DMS153 treated with DMSO at 0.1 percent for 48 hours (cell line): ENCODE measurements at regions not wholly inside any gene's neighbourhood (a gene's known extent, or its start where the extent isn't known, plus 50 kb on each side); places are given as distances from the start of the nearest gene placed in this dataset.

Experiments
- DNase-seq: peaks from one replicate; lab custom pipeline; 2025; ENCODE audit not compliant: unreplicated experiment; lab: John Stamatoyannopoulos, UW

DNA sequence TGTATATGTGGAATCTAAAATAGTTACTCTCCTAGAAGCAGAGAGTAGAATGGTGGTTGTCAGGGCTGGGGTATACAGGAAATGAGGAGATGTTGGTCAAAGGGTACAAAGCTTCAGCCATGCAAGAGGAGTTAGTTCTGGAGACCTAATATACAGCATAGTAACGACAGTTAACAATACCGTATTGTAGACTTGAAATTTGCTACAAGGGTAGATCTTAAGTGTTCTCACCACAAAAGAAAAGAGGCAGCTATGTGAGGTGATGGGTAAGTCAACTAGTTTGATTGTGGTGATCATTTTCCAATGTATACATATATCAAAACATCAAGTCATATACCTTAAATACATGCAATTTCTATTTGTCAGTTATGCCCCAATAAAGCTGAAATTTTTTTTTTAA lies 98.2 kb upstream of the CYP1B1 start:
- DNase-seq: no peak

DNA sequence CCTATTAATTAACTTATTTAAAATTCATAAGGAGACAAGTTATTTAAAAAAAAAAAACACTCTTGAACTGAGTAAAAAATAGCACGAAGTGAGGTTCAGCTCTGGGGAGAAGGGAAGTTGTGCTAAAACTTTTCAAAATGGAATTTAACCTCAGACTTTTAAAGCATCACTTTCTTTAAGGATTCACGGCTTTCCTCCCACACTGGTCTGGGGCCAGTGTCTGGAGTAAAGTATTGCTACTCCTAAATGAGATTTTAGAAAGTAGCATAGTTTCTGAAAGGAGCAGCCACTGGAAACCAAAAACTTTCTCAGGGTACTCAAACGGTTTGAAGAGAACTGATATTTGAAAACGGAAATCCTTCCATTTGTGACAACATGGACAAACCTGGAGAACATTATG lies 97.7 kb upstream of the CYP1B1 start:
- DNase-seq: no peak

DNA sequence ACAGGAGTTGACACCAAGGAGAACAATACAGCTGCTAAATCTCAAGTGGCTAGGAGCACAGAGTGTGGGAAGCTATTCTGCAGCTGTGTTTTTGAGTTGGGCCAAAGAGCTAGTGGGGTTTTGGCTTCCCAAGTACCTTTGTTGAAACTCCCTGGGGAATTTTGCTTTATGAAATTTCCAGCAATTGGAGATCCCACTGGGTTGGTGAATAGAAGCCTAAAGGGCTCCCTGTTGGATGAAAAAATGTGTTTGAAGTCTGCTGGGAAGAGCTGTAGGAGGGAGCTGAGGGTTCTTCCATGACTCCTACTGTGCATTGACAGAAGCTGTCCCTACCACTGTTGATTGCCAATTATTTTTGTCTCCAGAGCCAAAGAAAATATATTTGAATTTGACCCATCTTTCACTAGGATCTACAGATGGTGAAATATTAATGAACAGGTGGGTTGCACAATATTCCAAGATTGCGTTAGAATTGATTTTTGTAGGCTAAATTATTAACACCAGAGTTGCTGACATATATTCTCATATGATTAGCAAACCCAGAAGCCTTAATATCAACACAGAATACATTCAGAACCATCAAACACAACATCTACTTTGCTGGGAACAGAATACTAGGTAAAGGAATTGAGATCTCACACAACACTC lies 95.4 kb upstream of the CYP1B1 start:
- no peak for DNase-seq

DNA sequence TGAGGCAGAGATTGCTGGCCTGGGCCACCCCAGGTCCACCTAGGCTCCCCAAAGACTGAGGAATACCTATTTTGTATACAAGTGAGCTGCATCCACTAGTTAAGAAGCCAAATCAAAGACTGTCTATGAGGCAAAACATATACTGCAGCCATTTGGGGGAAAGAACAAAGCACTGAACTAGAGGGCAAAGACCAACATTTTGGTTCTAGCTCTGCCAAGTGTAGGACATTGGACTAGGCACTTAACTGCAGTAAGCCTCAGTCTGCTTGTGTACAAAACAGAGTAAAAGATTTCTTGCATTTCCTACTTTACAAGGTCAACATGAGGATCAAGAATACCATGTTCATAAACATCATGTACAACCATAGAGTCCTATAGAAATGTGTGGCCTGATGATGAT lies 94.8 kb upstream of the CYP1B1 start:
- DNase-seq: no peak

DNA sequence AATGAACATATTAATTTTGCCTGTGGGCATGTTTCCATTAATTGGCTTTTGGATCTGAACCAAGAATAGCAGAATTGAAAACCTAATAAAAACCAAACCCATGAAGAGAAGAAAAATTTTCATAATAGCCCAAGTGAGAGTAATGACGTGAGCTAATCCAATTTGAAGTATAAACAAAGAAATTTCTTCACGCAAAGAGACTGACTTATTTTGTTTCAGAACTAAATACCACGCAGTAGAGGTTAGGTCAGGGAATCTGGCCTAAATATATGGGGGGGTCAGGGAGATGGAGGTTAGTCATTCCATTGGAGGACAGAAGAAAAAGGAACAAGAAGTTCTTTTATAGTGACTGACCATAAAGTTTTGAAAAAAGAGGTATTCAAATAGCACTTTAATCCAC lies 94.1 kb upstream of the CYP1B1 start:
- no peak for DNase-seq

DNA sequence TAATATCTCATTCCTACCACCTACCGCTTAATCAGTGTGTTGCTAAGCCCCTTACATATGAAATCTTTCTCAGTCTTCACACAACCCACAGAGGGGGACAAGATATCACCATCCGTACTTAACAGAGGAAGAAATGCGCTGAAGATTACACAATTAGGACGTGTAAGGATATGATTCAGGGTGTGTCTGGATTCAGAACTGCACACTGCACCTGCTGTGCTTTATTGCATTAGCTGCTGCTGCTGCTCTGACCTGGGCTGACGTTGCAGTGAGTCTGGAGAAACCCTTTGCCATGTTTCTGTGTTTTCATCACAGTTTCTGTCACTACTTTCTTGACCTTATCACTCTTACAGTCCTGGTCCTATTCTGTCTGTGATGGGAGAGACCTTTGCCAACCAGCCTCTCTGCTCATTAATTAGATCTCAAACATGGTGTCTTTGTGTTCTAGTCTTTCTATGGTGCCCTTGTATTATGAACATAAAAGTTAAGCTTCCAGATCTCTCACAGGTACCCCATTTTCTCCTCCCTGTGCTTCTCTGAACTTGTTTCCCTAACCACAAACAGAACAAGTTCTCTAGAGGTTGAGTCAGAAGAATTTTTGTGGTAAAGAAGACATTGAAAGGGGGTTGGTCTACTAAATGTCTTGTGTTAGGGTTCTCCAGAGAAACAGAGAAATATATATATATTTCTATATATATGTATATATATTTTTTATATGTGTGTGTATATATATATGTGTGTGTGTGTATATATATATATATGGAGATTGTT lies 92.9 kb upstream of the CYP1B1 start:
- no peak for DNase-seq

DNA sequence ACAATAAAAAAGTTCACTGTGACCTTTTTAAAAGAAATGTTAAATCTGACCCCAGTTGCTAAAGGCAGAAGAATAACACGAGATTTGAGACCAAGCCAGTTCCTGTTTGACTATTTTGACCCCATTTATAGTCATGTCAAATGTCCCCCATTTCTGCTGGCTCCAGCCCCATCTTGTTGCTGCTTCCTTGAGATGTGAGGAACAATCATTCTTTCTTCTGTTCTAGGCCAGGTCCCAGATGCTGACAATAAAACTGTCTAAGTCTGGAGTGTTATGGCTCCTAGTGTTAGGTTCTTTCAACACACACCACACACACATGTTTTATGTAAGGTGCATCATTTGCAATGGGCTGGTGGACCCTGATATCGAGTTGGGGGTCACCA lies 92.0 kb upstream of the CYP1B1 start:
- DNase-seq: no peak

DNA sequence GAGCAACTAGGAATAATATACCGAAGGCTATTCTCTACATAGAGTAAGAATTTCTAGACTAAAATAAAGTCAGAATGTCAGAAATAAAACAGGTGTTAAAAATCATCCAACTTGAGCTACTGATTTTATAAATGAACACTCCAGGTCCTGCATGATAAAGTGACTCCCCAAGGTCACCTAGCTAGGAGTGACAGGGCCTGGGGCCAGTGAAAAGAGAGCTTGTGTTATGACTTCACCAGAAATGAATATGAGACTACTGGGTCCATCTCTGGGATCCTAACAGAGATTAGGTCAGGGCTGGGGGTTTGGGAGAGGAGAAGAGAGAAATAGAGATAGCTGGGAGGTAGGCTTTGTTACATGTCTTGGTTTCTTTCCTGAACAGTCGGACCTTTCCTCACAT lies 89.7 kb upstream of the CYP1B1 start:
- DNase-seq: no peak

DNA sequence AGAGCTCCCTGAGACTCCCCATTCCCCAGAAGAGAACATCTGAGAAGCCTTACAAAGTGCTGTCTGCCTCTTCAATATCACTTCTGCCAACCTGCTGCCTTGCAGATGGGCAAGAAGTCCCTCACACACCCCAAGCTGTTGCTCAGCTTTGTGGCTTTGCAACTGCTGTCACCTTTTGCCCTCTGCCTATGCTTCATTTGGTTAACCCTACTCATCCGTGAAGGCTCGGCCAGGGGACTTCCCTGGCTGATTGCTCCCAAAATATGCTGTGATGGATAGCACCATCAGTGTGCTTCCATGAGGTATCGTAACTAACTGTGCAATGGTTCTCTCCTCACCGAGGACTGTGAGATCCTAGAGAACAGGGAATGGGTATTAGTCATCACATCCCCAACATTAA lies 88.9 kb upstream of the CYP1B1 start:
- DNase-seq: no peak

DNA sequence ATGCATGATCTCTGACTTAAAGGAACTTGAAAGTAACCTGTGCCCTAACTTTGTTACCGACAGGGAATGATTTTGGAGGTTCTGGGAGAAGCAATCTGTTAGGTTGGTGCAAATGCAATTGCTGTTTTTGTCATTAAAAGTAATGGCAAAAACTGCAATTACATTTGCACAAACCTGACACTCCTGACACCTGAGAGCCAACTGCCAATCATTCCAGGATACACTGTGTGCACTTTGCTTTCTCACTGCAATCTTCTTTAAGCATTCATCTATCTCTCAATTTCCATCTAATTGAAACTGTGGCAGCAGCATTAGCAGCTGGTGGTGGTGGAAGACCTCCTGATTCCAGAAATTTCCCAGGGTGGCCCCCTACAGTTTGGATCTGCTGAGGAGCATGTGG lies 87.6 kb upstream of the CYP1B1 start:
- DNase-seq: no peak

DNA sequence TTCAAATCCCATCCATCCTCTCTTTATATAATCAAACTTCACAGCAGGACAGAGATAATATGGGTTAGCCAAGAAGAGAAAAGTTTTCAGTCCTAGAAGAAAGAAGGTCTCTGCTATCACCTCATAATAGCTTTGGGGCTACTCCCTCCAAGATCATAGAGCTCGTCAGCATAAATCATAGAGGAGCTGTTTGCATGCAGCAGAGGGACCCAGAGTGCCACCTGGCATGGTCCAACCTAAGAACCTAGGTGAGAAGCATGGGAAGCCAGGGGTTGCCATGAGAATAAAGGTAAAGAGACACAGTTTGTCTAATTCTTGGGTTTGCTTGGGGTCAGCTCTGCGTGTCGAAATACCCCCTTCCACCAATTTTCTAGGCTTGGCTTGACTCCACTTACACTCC lies 87.1 kb upstream of the CYP1B1 start:
- DNase-seq: no peak

DNA sequence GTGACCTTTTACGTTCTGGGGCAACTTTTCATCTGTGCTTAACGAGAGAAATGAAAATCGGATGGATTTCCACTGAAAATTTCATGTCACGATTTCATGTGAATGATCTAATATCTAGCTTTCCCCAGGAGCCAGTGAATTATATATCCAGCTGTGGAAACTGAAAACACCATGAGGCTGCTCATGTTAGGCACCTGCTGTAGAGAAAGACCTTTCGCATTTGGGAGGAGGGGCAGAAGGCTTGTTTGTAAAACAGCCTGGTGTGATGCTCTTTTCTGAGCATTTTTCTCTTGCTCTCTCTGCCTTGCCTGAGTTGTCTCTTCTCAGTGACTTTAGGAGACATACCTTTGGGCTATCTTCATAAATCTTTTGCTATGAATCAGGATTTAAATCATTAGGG lies 84.6 kb upstream of the CYP1B1 start:
- no peak for DNase-seq

DNA sequence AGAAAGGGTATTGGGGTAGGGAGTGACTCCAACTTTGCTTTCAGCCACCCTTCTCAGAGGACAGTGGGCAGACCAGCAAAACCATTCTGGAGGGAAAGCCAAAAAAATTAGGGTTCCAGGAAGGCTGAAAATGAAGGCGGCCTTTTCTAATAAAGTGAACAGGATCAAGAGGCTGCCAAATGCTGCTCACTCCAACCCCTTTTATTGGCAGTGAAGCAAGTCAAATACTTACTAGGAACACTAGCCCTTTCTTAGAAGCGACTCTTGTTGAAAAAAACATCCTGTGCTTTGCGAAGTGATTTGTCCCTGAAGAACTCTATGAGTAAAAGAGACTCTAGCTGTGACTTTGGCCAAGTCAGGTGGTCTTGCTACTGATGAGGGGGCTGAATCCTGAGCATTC lies 83.6 kb upstream of the CYP1B1 start:
- no peak for DNase-seq

DNA sequence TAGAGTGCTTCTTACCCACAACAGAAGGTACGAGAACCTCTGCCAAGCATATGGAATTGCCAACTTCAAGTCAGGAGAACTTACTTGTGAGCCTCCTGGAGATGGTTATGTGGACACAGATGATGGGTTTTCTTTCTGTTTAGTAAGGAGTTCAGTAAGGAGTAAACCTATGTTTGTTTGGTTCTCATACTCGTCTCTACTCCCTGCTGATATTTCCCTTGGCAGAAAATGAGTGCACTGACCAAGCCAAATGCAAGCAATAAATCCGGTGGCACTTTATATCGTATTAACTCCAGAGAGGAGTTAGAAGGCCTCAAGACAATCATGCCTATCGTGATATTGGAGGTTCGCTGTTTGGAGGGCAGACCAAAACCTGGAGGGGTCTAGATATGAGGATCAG lies 83.2 kb upstream of the CYP1B1 start:
- no peak for DNase-seq

DNA sequence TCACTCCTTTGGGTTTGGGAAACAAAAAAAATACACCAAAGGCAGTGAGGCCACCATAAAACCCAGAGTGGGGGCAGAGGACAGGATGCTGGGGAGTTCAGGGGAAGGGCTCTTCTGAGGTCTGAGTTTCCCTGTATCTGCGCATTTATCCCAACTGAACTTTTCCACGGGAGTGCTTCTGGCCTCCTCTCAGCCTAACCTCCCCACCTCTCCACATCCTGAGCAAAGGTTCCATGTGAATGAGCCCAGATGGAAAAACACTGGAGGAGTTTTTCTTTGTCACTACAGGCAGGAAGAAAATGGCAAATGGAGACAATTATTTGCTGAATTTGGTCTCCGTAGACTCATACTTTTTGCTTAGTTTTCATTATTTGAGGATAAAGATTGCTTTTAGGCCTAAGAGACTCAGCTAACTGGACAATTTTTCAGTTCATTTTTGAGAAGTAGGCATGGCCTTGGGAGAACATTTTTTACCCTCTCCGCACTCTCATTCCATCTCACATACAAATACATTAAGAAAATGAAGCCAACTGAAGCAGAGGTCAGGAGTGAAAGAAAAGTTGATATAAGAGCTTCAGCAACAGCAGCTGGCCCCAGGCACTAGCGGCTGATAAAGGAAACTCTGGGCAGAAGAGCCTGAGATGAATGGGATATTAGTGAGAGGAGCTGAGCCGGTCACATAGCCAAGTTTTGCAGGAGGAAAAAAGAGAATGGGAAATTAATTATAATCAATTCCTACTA lies 82.6 kb upstream of the CYP1B1 start:
- no peak for DNase-seq

DNA sequence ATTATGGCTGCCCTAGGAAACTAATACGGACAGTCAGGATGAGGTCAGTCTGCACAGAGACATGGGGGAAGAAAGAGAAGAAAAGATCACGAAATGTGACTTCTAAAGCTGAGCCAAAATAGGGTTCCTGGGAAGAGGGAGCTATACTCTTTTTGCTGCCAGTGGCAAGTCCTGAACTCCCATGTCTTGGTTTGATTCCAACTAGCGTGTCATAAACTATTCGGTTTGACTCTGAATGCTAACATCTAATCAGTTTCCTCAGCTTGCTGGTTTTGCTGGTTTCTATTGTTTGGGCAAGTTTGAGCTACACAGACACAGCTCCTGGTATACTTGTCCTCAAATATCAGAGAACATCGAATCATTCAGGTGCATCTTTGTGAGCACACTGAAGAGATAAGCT lies 80.5 kb upstream of the CYP1B1 start:
- DNase-seq: no peak

DNA sequence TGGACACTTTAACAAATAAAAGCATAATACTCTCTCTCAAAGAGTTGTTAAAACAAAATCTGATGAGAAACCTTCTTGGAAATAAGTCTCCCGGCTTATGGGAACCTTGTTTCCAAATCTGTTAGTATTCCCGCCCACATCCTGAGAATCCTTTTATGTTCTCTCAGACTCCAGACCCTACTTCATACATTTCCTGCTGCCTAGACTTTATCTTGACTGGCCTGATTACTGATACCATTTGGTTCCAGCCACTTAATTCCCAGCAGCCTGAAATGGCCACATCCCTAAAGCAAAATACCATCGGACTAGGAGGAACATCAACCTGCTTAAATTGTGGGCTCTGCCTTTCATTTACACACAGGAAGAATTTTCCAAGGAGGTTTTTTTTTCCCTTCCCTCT lies 79.1 kb upstream of the CYP1B1 start:
- DNase-seq: no peak

DNA sequence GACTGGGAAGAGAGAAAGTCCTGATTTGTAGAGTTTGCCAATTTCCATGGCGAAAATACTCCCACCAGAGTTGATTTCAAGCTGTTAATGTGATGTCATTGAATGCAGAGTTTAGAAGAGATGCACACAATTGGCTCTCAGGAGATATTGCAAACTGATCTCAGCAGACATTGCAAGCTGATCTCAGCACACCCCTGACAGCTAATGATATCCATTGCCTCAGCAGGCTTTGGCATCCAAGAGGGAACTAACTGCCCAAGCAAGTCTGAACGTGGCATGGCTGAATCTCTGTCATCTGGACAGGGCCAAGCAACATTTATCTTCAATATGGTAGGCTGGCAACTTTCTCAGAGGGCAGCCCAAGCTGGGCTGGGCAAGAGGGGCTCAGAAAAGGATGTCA lies 78.4 kb upstream of the CYP1B1 start:
- DNase-seq: no peak

DNA sequence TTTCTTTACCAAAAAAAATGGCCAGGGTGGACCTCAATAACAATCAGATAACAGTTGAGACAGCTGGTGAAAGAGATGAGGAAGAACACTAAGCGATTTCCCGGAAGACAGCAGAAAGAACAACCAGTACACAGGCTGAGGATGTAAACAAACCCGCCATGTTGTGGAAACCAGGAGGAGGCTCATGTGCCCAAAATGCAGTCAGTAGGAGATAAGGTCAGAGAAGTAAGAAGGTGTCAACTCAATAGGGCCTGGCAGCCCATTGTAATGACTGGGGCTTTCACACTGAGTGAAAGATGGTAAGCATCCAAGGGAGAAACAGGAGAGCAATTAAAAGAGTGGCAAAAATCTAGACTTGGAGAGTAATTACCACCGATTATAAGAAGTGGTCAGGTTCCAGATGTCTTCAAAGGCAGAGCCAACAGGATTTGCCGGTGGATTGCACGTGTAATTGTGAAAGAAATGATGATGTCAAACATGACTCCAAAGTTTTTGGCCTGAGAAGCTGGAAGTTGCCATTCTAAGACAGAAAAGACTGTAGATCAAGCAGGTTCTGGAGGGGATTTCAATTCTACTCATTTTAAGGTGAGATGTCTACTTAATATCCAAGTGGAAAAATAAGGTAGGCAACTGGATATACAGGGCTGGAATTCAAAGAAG lies 77.7 kb upstream of the CYP1B1 start:
- DNase-seq: no peak

DNA sequence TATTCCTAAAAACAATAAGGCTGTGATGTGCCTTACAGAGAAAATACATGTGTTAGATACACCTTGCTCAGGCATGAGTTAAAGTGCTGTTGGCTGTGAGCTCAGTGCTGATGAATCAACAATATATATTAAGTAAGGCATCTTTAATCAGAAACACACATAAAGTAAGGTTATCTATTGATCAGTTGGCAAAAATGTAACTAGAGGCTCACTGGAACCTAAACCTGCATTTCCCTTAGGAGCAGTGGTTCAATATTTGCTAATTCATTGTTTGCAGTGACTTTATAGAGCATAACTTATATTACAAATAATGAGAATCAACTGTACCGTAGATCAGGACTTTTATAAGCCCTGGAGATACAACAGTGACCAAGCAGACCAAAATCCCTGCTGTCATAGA lies 77.0 kb upstream of the CYP1B1 start:
- DNase-seq: no peak

DNA sequence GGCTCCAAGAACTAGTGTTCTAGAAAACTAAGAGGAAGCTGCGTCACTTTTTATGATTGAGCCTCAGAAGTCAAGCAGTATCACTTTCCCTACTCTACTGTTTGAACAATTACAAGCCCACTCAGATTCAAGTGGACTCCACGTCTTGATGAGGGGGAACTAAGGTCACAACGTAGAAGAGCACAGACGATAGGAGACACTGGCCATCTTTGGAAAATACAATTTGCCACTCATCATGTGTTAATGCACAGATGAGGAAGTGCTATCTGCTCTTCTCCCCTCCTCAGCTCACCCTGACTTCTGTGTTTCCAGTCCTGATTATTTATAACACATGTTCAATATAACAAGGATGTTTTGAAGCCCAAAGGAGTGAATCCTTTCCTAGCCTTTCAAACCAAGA lies 76.1 kb upstream of the CYP1B1 start:
- no peak for DNase-seq

DNA sequence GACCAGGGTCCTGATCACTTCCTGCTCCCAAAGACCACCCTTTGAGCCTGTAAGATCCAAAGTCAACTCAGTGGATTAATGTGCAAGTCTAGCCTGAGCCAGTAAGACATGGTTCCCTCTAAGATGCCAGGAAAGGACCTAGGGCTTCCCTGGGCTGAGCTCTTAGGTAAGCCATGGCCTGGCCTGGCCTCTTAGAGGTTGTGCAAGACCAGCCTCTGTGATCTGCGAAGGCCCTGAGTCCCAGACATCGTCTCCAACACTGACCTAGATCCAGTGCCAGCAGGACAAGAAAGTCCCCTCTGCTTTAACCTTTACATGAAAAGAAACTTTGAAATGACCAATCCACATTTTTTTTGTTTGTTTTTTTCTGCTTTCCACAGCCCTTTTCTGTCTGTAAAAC lies 73.6 kb upstream of the CYP1B1 start:
- DNase-seq: no peak
